ENCODE measurements at regions not wholly inside any gene's neighbourhood (a gene's known extent, or its start where the extent isn't known, plus 50 kb on each side); places are given as distances from the start of the nearest gene placed in this dataset.

- TF ChIP-seq POLR2AphosphoS5 (IDR thresholded peaks at IDR 0.05; ENCODE audit: low read depth, low read length), result no peak
- TF ChIP-seq CTCF (IDR thresholded peaks at IDR 0.05), result no peak
- no peak for TF ChIP-seq TCF7L2 (IDR thresholded peaks at IDR 0.05; ENCODE audit: low read depth, low read length)
These were observed 526.2 kb upstream of the ST8SIA4 start for GRCh38 chr5:101429241-101429640.
